Muscle of back (tissue), 3 donors: ENCODE measurements at regions not wholly inside any gene's neighbourhood (a gene's known extent, or its start where the extent isn't known, plus 50 kb on each side); places are given as distances from the start of the nearest gene placed in this dataset.

Source experiments
- DNase-seq, 3 donors: peaks; one replicate each; pipeline versions ENCODE4 v3.0.0 to v3.0.0-alpha.2; 2013

DNA sequence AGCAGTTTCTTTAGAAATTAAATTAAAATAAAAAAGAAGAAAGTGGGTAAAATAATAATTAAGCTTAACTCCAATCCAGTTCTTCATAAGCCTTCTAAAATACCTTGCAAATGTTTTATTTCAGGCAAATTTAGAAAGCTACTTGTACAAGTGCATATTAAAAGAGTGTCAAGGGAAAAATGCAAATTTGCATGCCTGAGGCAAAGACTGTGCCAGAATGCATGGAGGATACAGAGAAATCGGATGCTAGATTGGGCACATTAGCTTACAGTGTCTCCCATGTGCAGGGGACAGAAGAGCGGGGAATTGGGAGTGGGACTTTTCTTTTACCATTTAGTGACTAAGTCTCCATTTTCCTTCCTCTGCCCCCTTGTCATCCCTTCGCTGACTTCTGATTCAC is 173.0 kb upstream of the NWD2 start:
- DNase-seq: no peak

DNA sequence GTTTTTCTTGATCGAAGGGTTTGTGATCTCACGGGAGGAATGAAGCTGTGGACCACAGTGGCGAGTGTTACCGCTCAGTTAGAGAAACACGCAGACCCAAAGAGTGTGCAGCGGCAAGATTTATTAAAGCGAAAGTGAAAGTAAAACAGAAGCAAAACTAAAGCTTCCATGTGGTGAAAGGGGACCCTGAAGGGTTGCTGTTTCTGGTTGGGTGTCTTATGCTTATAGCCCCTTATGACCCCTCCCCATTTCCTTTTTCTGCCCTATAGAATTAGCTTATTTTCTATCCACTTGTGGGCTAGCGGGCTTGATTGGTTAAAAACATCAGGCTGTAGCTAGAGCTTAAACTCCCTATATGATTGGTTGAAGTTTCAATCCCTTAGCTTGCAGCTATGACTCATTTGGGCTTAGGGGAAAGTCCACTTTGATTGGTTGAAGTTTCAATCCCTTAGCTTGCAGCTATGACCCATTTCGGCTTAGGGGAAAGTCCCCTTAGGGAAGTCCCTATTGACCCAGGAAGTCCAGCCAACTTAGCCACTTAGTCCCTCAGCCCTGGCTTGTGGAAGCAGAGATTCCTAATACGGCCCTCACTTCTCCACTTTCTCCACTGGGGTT is 171.2 kb upstream of the NWD2 start:
- DNase-seq: no peak

- no peak for DNase-seq
Measured at GRCh38 chr4:37082912-37083311, 161.6 kb upstream of the NWD2 start.

- DNase-seq: no peak
Measured at GRCh38 chr4:37095925-37096324, 148.6 kb upstream of the NWD2 start.

GRCh38 chr4:37101182-37101581 is 143.4 kb upstream of the NWD2 start:
- DNase-seq: no peak

DNA sequence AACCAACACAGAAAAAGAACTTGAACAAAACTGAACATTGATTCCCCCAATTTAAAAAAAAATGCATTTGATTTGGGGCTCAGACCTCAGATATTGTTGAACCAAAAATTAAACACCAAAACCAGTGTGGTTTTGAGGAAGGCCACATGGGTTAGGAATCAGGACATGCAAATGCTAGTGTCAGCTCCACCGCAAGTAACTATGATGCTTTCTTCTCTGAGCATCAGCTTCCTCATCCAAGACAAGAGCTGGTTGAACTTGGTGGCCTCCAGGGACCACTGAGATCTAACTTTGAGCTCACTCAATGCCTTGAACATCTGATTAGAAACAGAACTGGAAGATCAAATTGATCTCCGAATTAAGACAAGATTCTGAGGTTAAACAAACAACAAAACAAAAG is 142.9 kb upstream of the NWD2 start:
- DNase-seq: no peak

GRCh38 chr4:37109756-37110155 is 134.8 kb upstream of the NWD2 start:
- DNase-seq: no peak

- DNase-seq: no peak
Measured at GRCh38 chr4:37124800-37125199, 119.7 kb upstream of the NWD2 start.

GRCh38 chr4:37126051-37126450 is 118.5 kb upstream of the NWD2 start:
- no peak for DNase-seq

DNA sequence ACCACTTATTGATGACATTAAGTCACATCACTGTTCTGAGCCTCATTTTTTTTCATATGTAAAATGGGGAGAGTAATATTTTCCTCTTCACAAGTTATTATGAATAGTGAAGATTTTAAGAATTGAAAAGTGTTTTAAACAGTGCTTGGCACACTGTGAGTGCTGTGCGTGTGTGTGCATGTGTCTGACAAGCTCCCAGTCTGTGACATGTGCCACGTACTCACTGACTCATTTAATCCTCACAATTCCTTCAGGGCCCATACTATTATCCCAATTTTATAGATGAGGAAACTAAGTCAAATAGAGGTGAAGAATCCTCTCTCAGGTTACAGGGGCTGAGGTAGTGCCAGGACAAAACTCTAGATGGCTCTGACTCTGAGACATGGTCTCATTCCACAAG is 114.1 kb upstream of the NWD2 start:
- no peak for DNase-seq

DNA sequence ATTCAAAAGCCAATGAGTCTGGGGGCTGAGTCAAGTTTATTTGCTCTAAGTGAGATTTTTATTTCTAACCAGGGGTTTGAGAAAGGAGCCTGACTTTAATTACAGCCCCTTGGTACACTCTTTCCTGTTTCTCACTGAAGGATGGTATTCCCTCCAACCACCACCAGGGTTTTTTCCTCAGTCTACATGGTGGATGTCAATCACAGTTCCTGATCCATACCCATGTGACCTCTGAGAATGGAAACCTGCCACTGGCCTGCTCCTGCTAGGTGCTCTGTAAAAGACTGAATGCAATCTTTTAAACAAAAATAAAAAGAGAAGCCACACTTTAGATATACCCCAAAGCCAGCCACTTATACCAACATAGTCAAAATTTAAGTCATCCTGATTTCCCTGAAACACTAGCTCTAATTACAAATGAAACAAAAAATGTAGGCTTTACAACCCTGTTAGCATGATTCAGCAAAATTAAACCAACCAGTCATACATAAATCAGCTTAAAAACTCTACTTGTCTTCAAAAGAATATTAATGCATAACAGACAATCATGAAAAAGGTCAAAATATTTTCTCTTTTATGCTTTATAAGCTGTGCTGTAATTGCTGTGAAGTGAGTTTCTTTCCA is 112.1 kb upstream of the NWD2 start:
- DNase-seq: no peak

DNA sequence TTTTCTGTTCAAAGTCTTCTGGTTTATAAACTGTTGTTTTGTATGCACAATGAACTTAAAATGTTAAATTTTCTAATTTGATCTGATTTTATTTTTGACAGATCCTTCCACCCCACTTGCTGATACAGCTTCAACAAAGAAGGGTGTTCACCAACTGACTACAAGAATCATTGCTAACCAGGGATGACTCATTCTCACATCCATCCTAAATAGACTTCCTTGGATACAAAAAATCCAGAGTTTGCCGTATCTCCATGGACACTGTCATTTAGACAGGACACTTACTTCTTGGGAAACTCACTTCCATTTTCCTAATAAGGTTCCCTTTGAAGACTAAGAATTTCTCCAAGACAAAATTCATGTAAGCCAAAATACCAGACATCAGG is 111.6 kb upstream of the NWD2 start:
- DNase-seq: no peak

- DNase-seq: no peak
Measured at GRCh38 chr4:37138019-37138653, 106.4 kb upstream of the NWD2 start.

DNA sequence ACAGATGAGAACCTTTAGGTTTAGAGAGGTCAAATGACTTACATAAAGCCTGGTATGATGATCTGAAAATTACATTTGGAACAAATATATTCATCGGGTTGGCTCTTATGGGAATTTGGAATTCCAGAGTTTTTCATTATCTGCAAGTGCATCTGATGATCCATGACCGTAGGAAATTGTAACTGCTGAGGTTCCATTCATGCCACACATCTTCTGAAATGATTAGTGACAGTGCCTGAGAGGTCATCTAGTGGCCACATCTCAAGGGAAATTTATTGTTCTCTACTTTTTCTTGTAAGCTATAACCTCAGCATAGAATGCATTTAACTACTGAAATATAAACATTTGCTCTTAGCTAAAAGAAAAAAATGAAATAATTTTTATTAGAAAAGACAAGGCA is 105.8 kb upstream of the NWD2 start:
- DNase-seq: no peak

GRCh38 chr4:37139987-37140386 is 104.6 kb upstream of the NWD2 start:
- DNase-seq: no peak

GRCh38 chr4:37146260-37146659 is 98.3 kb upstream of the NWD2 start:
- DNase-seq: no peak

GRCh38 chr4:37157476-37158167 is 86.9 kb upstream of the NWD2 start:
- DNase-seq: peak; percentile 2 to 15 (median 3)

- DNase-seq: no peak
Measured at GRCh38 chr4:37160653-37161052, 83.9 kb upstream of the NWD2 start.

- no peak for DNase-seq
Measured at GRCh38 chr4:37165844-37166243, 78.7 kb upstream of the NWD2 start.

DNA sequence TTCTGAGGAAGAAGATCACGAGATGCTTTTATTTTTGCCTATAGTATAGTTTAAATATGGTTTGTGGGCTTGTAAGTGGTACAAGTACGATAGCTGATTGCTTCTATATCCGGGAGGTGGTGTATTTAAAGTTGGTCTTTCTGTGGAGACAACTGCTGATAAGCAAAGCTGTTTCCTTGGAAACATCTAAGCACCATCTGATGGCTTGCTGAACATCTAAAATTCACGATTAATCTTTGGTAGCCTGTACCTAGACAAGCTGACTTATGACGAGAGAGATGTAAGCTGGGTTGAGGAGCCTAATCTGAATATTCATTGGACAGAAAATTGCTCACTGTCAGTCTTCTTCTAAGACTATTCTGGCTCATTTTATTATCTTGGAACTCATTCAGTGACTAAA is 74.6 kb upstream of the NWD2 start:
- DNase-seq: no peak

GRCh38 chr4:37188100-37188499 is 56.4 kb upstream of the NWD2 start:
- no peak for DNase-seq
